PC-3 (cell line): ENCODE measurements at regions not wholly inside any gene's neighbourhood (a gene's known extent, or its start where the extent isn't known, plus 50 kb on each side); places are given as distances from the start of the nearest gene placed in this dataset.

Source experiments
- EZH2 ChIP-seq: fragments of 300-600 bp; sonication (generic); IDR thresholded peaks from one replicate; pipeline ENCODE4 v1.6.1; 2017; ENCODE audit warnings: antibody characterized with exemption, mild to moderate bottlenecking, low read length; ENCODE audit not compliant: unreplicated experiment
- EZH2phosphoT487 ChIP-seq: fragments of 300-600 bp; sonication (generic); IDR thresholded peaks from 2 replicates; pipeline ENCODE4 v1.6.1; 2018; ENCODE audit warnings: mild to moderate bottlenecking, antibody characterized with exemption, low read length, borderline replicate concordance
- TF ChIP-seq, protein P1 (sequence below): fragments of 300-600 bp; sonication (generic); conservative IDR thresholded peaks from 2 replicates; pipeline ENCODE4 v1.5.1; 2017; ENCODE audit warnings: antibody characterized with exemption, low read depth, mild to moderate bottlenecking, low read length

DNA sequence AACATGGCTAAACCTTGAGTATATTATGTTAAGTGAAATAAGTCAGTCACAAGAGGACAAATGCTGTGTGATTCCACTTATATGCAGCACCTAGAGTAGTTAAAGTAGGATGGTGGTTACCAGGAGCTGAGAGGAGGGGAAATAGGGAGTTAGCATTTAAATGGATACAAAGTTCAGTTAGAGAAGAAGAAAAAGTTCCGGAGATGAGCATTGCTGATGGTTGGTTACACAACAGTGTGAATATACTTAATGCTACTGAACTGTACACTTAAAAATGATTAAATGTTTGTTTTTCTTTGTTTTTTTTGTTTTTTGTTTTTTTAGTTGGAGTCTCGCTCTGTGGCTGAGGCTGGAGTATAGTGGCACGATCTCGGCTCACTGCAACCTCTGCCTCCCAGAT, 67.7 kb upstream of the OSTN start:
- TF ChIP-seq, protein P1, sequence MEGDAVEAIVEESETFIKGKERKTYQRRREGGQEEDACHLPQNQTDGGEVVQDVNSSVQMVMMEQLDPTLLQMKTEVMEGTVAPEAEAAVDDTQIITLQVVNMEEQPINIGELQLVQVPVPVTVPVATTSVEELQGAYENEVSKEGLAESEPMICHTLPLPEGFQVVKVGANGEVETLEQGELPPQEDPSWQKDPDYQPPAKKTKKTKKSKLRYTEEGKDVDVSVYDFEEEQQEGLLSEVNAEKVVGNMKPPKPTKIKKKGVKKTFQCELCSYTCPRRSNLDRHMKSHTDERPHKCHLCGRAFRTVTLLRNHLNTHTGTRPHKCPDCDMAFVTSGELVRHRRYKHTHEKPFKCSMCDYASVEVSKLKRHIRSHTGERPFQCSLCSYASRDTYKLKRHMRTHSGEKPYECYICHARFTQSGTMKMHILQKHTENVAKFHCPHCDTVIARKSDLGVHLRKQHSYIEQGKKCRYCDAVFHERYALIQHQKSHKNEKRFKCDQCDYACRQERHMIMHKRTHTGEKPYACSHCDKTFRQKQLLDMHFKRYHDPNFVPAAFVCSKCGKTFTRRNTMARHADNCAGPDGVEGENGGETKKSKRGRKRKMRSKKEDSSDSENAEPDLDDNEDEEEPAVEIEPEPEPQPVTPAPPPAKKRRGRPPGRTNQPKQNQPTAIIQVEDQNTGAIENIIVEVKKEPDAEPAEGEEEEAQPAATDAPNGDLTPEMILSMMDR = no peak
- TF ChIP-seq EZH2phosphoT487 (no peak), EZH2 (no peak)
